Stomach (tissue), 8 donors: ENCODE measurements at regions not wholly inside any gene's neighbourhood (a gene's known extent, or its start where the extent isn't known, plus 50 kb on each side); places are given as distances from the start of the nearest gene placed in this dataset.
A peak's percentile ranks its signal among the peaks of the same experiment; 100 is the strongest.

Experiments used
- DNase-seq, 2 donors: peaks; one replicate each; pipeline versions ENCODE4 v3.0.0 to v3.0.0-alpha.2; 2013 to 2019
- H3K27ac ChIP-seq, 5 donors: fragments of 200-600 bp in 4 of 5; sonication (generic) in 4 of 5; one replicate each; pipeline ENCODE4 v1.5.1; 2013 to 2019; ENCODE audit warnings: mild to moderate bottlenecking in 1 of 5, moderate library complexity in 1 of 5
- H3K27me3 ChIP-seq, 3 donors: fragments of 200-600 bp; sonication (generic); one replicate each; pipeline ENCODE4 v1.5.1; 2017 to 2019; ENCODE audit warnings: mixed run types in 1 of 3
- H3K36me3 ChIP-seq, 4 donors: fragments of 200-600 bp; sonication (generic); 1 replicate in 3 of 4; 2 replicates in 1 of 4; pipeline ENCODE4 v1.5.1; 2016 to 2019
- H3K4me1 ChIP-seq, 4 donors: fragments of 200-600 bp; sonication (generic); one replicate each; pipeline ENCODE4 v1.5.1; 2016 to 2019
- H3K4me3 ChIP-seq, 4 donors: fragments of 200-600 bp; sonication (generic) in 3 of 4; one replicate each; pipeline ENCODE4 v1.5.1; 2016 to 2019; ENCODE audit warnings: mild to moderate bottlenecking in 1 of 4
- H3K9me3 ChIP-seq, 4 donors: fragments of 200-600 bp; sonication (generic); one replicate each; pipeline ENCODE4 v1.5.1; 2016 to 2019
- EP300 ChIP-seq: sonication (generic); formaldehyde crosslinking; IDR thresholded peaks from one replicate; pipeline ENCODE4 v1.6.1; 2017; ENCODE audit warnings: antibody characterized with exemption
- POLR2A ChIP-seq, 4 donors: fragments of 450-650 bp; IDR thresholded peaks; one replicate each; pipeline ENCODE4 v1.6.1; 2016; ENCODE audit warnings: antibody characterized with exemption in 4 of 4, control low read depth in 2 of 4, mild to moderate bottlenecking in 1 of 4, moderate library complexity in 1 of 4
- POLR2AphosphoS5 ChIP-seq, 3 donors: sonication (generic); formaldehyde crosslinking; IDR thresholded peaks; one replicate each; pipeline ENCODE4 v1.6.1; 2016; ENCODE audit warnings: antibody characterized with exemption in 3 of 3
- WGBS, 5 donors: extraction: QIAGEN DNeasy Blood & Tissue Kit in 3 of 5; methylation state at CpG; one replicate each; pipeline versions ENCODE4 v1.1.5 to v1.1.7; 2013 to 2018; 5-methylcytosine and 5-hydroxymethylcytosine counted together
- intact Hi-C: fragments of 100-400 bp; cut with DNase I; formaldehyde crosslinking; loops from one replicate; pipeline ENCODE4 v1.15.1; 2023; ENCODE audit warnings: low total_unique reads
- TF ChIP-seq, protein P1 (sequence below), 7 experiments: fragments of 450-650 bp in 4 of 7; fragments of 200-600 bp in 3 of 7; sonication (generic) in 3 of 7; IDR thresholded peaks; one replicate each; pipeline ENCODE4 v1.5.1; 2016 to 2019; ENCODE audit warnings: antibody characterized with exemption in 7 of 7, control low read depth in 2 of 7, mild to moderate bottlenecking in 1 of 7
- donor health status: healthy with polysubstance abuse.
- donor health status: Bipolar disorder and iron deficiency.
- donor health status: healthy.

DNA sequence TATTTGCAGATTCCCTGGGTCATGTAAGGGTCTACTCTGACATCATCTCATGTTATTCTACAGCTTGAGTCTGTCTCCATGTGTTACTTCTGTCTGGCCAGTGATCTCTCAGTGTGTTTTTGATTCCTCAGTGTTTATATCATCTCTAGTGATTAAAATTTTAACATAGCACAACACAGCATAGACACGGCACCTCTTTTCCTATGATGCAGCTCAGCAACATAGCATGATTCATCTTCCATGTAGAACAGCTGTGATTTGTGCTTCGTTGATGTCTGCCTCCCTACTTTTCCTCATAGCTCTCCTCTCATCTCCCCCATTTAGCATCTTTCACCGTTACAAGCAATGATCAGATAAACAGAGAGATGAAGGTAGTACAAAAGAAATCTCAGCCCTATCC lies 163.9 kb upstream of the DPT start:
- Histone ChIP-seq H3K27ac (peak overlapping the region in 4 of 5 donors; percentile 22 to 74 (median 61)), H3K4me1 (peaks cover 0 to 10% (median 0%) of the 10 kb centered on the region in 4 donors), H3K27me3 (no peaks in the 10 kb centered on the region), H3K36me3 (no peaks in the 10 kb centered on the region), H3K9me3 (no peaks in the 10 kb centered on the region), H3K4me3 (no peak overlapping the region)
- TF ChIP-seq EP300: no peak
- no peak for TF ChIP-seq POLR2AphosphoS5 (IDR thresholded peaks at IDR 0.05)
- TF ChIP-seq, protein P1, sequence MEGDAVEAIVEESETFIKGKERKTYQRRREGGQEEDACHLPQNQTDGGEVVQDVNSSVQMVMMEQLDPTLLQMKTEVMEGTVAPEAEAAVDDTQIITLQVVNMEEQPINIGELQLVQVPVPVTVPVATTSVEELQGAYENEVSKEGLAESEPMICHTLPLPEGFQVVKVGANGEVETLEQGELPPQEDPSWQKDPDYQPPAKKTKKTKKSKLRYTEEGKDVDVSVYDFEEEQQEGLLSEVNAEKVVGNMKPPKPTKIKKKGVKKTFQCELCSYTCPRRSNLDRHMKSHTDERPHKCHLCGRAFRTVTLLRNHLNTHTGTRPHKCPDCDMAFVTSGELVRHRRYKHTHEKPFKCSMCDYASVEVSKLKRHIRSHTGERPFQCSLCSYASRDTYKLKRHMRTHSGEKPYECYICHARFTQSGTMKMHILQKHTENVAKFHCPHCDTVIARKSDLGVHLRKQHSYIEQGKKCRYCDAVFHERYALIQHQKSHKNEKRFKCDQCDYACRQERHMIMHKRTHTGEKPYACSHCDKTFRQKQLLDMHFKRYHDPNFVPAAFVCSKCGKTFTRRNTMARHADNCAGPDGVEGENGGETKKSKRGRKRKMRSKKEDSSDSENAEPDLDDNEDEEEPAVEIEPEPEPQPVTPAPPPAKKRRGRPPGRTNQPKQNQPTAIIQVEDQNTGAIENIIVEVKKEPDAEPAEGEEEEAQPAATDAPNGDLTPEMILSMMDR (IDR thresholded peaks at IDR 0.05): no peak
- TF ChIP-seq POLR2A (IDR thresholded peaks at IDR 0.05): no peak
- WGBS, 5 donors: 59 to 75% (median 71%) methylated on average over 3 of the region's 3 CpGs
- intact Hi-C loops: no loop called here
- DNase-seq: peak in 1 of 2 donors; percentile 36

DNA sequence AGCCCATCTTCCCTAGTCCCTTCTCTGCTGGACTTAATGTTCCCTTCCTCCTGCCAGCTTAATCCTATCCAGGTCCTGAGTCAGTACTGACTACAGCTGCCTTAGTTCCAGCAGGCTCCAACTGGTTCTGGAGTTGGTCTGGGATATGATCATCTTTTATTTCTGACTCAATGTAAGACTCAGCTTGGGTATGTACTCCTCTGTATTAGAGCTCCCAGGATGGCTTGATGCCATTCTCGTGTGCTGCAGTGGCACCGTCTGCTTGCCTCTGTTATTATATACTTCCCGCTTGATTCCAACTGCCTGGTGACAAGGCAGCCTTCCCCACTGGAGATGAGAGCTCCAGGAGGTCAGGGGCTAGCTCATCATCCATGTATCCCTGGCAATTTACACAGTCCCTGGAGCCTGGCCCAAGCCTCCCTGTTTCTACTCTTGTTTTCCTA lies 164.4 kb upstream of the DPT start:
- TF ChIP-seq POLR2AphosphoS5 (IDR thresholded peaks at IDR 0.05) (peak in 2 of 3 donors; percentile 42 to 73), EP300 (no peak)
- Histone ChIP-seq H3K27ac (peak overlapping the region; percentile 10 to 74 (median 58)), H3K36me3 (no peaks in the 10 kb centered on the region), H3K4me1 (peaks cover 0 to 10% (median 0%) of the 10 kb centered on the region in 4 donors), H3K9me3 (no peaks in the 10 kb centered on the region), H3K4me3 (no peak overlapping the region), H3K27me3 (no peaks in the 10 kb centered on the region)
- intact Hi-C loops: no loop called here
- WGBS, 5 donors: 70 to 84% (median 76%) methylated on average over 3 of the region's 3 CpGs
- peak in 1 of 2 donors; percentile 69 for DNase-seq

DNA sequence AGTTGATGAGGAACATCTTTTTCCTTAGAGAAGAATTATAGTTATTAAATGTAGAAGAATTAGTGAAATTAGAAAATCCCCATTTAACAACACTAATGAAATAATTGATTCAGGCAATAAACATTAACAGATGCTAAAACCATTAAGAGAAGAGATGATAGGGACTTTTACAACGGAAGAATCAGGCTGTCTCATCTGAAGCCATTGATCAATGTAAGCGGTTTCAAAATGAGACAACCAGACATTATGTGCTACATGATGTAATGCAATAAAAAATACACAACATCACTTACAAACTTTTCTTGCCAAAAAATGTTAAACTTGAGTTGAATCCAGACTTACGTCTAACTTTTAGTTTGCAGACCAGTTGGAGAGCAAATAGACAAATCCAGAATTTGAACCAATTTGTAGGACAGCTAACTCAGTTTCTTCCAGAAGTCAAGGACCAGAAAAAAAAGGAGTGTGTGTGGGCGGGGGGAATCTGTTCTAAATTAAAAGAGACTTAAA lies 165.4 kb upstream of the DPT start:
- Histone ChIP-seq H3K4me3 (no peak overlapping the region), H3K36me3 (no peaks in the 10 kb centered on the region), H3K27ac (peak overlapping the region in 1 of 5 donors; percentile 64), H3K27me3 (no peaks in the 10 kb centered on the region), H3K4me1 (peaks cover 0 to 10% (median 0%) of the 10 kb centered on the region in 4 donors), H3K9me3 (no peaks in the 10 kb centered on the region)
- intact Hi-C loops: no loop called here
- WGBS, 5 donors: 48 to 64% (median 56%) methylated on average over 4 of the region's 4 CpGs
- DNase-seq: peak in 1 of 2 donors; percentile 73
- TF ChIP-seq POLR2AphosphoS5 (IDR thresholded peaks at IDR 0.05) (no peak), POLR2A (IDR thresholded peaks at IDR 0.05) (no peak), EP300 (no peak)
- TF ChIP-seq, protein P1 (IDR thresholded peaks at IDR 0.05): no peak

DNA sequence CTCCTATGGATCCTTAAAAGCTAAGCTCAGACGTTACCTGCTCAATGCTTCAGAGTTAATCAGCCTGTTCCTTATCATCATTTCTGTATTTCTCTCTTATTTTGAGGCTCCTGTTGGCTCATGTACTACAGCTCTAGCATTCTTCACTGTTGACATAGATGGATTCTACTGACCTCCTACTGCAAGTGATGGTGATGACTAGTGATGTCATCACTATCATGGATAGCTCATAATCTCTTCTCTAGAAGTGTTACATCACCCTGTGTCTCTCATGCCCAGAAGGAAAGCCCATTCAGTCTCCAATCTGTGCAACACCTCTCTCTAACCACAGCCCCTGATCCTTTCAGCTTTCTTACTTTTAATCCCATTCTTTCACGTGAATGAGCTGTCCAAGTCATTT lies 168.2 kb upstream of the DPT start:
- H3K27ac ChIP-seq: no peak overlapping the region
- H3K27me3 ChIP-seq: no peaks in the 10 kb centered on the region
- H3K4me1 ChIP-seq: peaks cover 0 to 10% (median 0%) of the 10 kb centered on the region in 4 donors
- DNase-seq: no peak
- intact Hi-C loops: no loop called here
- H3K4me3 ChIP-seq: no peak overlapping the region
- no peak for TF ChIP-seq POLR2AphosphoS5 (IDR thresholded peaks at IDR 0.05)
- TF ChIP-seq, protein P1 (IDR thresholded peaks at IDR 0.05): no peak
- no peak for TF ChIP-seq EP300
- TF ChIP-seq POLR2A (IDR thresholded peaks at IDR 0.05): no peak
- H3K36me3 ChIP-seq: no peaks in the 10 kb centered on the region
- WGBS, 5 donors: 70 to 88% (median 79%) methylated on average over 2 of the region's 2 CpGs
- no peaks in the 10 kb centered on the region for H3K9me3 ChIP-seq

DNA sequence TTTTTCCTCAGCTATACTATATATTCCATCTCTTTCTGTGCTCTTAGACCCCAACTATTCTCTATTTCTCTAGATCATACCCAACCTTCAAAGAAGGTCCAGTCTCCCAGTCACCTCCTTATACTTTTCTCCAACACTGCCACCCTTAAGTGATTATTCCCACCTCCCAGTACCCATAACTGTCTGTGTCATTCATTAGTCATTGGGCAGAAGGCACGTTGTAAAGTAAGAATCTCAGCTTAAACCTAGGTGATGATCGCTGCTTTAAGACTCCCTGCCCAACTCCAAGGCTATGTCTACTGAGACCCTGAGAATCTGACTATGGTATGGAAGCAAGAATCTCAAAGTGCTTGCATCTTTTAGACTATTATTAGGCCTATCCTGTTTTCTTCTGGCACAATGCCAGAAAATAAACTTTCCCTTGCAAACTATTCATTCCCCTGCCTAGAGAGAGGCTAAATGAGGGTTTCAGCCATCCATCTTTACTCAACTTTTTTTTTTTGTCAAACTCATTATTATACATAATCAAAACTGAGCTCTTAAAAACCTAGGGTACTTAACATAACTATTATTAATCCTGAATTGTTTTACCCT lies 174.3 kb upstream of the DPT start:
- WGBS, 5 donors: 79 to 95% (median 90%) methylated on average over 2 of the region's 2 CpGs
- Histone ChIP-seq H3K27ac (no peak overlapping the region), H3K4me1 (peaks cover 6 to 24% (median 15%) of the 10 kb centered on the region in 4 donors), H3K4me3 (no peak overlapping the region), H3K27me3 (no peaks in the 10 kb centered on the region), H3K9me3 (no peaks in the 10 kb centered on the region), H3K36me3 (no peaks in the 10 kb centered on the region)
- TF ChIP-seq, protein P1 (IDR thresholded peaks at IDR 0.05): no peak
- no peak for TF ChIP-seq POLR2A (IDR thresholded peaks at IDR 0.05)
- no peak for TF ChIP-seq EP300
- TF ChIP-seq POLR2AphosphoS5 (IDR thresholded peaks at IDR 0.05): no peak
- intact Hi-C loops: no loop called here
- DNase-seq: no peak
